ENCODE measurements at regions not wholly inside any gene's neighbourhood (a gene's known extent, or its start where the extent isn't known, plus 50 kb on each side); places are given as distances from the start of the nearest gene placed in this dataset.

- CTCF ChIA-PET = no interaction called here
- H3K9me3 Mint-ChIP-seq = peaks cover 8 to 22% (median 15%) of the 10 kb centered on the region in 3 donors
- no peaks in the 10 kb centered on the region for H3K4me1 Mint-ChIP-seq
- no CpG with 5 or more reads among the region's 2 CpGs for WGBS (ENCODE audit: insufficient coverage)
- DNase-seq (no peak), ATAC-seq (replicated peaks in 1 of 4) (no peak)
- Histone ChIP-seq H3K27me3 (replicated peaks in 1 of 2; ENCODE audit: control insufficient read depth in 2 of 2, extremely low read depth in 1 of 2, insufficient read depth in 2 of 2, low read length in 1 of 2) (no peaks in the 10 kb centered on the region), H3K4me1 (ENCODE audit: control insufficient read depth in 1 of 2, extremely low read depth in 1 of 2, insufficient read depth in 2 of 2, low read length in 2 of 2) (no peaks in the 10 kb centered on the region), H3K4me3 (ENCODE audit: control insufficient read depth in 1 of 2, extremely low read depth in 1 of 2, low read length in 1 of 2) (no peak overlapping the region), H3K36me3 (ENCODE audit: control insufficient read depth in 2 of 2, extremely low read depth in 1 of 2, insufficient read depth in 1 of 2, low read length in 1 of 2) (no peaks in the 10 kb centered on the region), H3K27ac (ENCODE audit: low read length) (no peak overlapping the region), H3K9me3 (no peaks in the 10 kb centered on the region)
- H3K4me3 Mint-ChIP-seq = no peak overlapping the region
- H3K36me3 Mint-ChIP-seq = no peaks in the 10 kb centered on the region
- H3K27me3 Mint-ChIP-seq = no peaks in the 10 kb centered on the region
- POLR2A ChIA-PET = no interaction called here
- H3K27ac Mint-ChIP-seq = no peak overlapping the region
Observed at GRCh38 chr4:92235731-92236130, 68.0 kb upstream of the GRID2 start.

GRCh38 chr4:92236877-92237276 is 66.9 kb upstream of the GRID2 start:
- ChIA-PET CTCF (no interaction called here), POLR2A (no interaction called here)
- H3K27me3 ChIP-seq (replicated peaks in 1 of 2; ENCODE audit: control insufficient read depth in 2 of 2, extremely low read depth in 1 of 2, insufficient read depth in 2 of 2, low read length in 1 of 2) = no peaks in the 10 kb centered on the region
- Mint-ChIP-seq H3K36me3 (no peaks in the 10 kb centered on the region), H3K4me3 (no peak overlapping the region), H3K27ac (no peak overlapping the region), H3K9me3 (peaks cover 10 to 24% (median 18%) of the 10 kb centered on the region in 3 donors), H3K27me3 (no peaks in the 10 kb centered on the region), H3K4me1 (no peaks in the 10 kb centered on the region)
- WGBS (ENCODE audit: insufficient coverage) = no CpG with 5 or more reads among the region's 1 CpG
- no peak overlapping the region for H3K27ac ChIP-seq (ENCODE audit: low read length)
- no peak overlapping the region for H3K4me3 ChIP-seq (ENCODE audit: control insufficient read depth in 1 of 2, extremely low read depth in 1 of 2, low read length in 1 of 2)
- H3K4me1 ChIP-seq (ENCODE audit: control insufficient read depth in 1 of 2, extremely low read depth in 1 of 2, insufficient read depth in 2 of 2, low read length in 2 of 2) = no peaks in the 10 kb centered on the region
- ATAC-seq (replicated peaks in 1 of 4) = no peak
- H3K36me3 ChIP-seq (ENCODE audit: control insufficient read depth in 2 of 2, extremely low read depth in 1 of 2, insufficient read depth in 1 of 2, low read length in 1 of 2) = no peaks in the 10 kb centered on the region
- DNase-seq = no peak
- no peaks in the 10 kb centered on the region for H3K9me3 ChIP-seq

- H3K27ac ChIP-seq (ENCODE audit: low read length) = no peak overlapping the region
- ChIA-PET POLR2A (no interaction called here), CTCF (interaction anchor here in 1 of 2 donors (0.7 kb wide), 1 partner anchor 128 kb away, joined by 4 read pairs; no protein-coding TSS in a partner anchor)
- Mint-ChIP-seq H3K4me3 (no peak overlapping the region), H3K4me1 (no peaks in the 10 kb centered on the region), H3K27me3 (no peaks in the 10 kb centered on the region), H3K27ac (no peak overlapping the region), H3K36me3 (no peaks in the 10 kb centered on the region), H3K9me3 (peaks cover 10 to 28% (median 18%) of the 10 kb centered on the region in 3 donors)
- no peaks in the 10 kb centered on the region for H3K27me3 ChIP-seq (replicated peaks in 1 of 2; ENCODE audit: control insufficient read depth in 2 of 2, extremely low read depth in 1 of 2, insufficient read depth in 2 of 2, low read length in 1 of 2)
- no peak overlapping the region for H3K4me3 ChIP-seq (ENCODE audit: control insufficient read depth in 1 of 2, extremely low read depth in 1 of 2, low read length in 1 of 2)
- H3K36me3 ChIP-seq (ENCODE audit: control insufficient read depth in 2 of 2, extremely low read depth in 1 of 2, insufficient read depth in 1 of 2, low read length in 1 of 2) = no peaks in the 10 kb centered on the region
- H3K4me1 ChIP-seq (ENCODE audit: control insufficient read depth in 1 of 2, extremely low read depth in 1 of 2, insufficient read depth in 2 of 2, low read length in 2 of 2) = no peaks in the 10 kb centered on the region
- ATAC-seq (replicated peaks in 1 of 4) (no peak), DNase-seq (no peak)
- H3K9me3 ChIP-seq = no peaks in the 10 kb centered on the region
Observed at GRCh38 chr4:92237559-92237958, 66.2 kb upstream of the GRID2 start.

- H3K27ac ChIP-seq (ENCODE audit: low read length) = no peak overlapping the region
- Mint-ChIP-seq H3K9me3 (peaks cover 12 to 27% (median 23%) of the 10 kb centered on the region in 3 donors), H3K27ac (no peak overlapping the region), H3K4me1 (no peaks in the 10 kb centered on the region), H3K36me3 (no peaks in the 10 kb centered on the region), H3K27me3 (no peaks in the 10 kb centered on the region), H3K4me3 (no peak overlapping the region)
- ATAC-seq (replicated peaks in 1 of 4) (no peak), DNase-seq (no peak)
- WGBS (ENCODE audit: insufficient coverage) = no CpG with 5 or more reads among the region's 2 CpGs
- H3K9me3 ChIP-seq = no peaks in the 10 kb centered on the region
- no peaks in the 10 kb centered on the region for H3K27me3 ChIP-seq (replicated peaks in 1 of 2; ENCODE audit: control insufficient read depth in 2 of 2, extremely low read depth in 1 of 2, insufficient read depth in 2 of 2, low read length in 1 of 2)
- no peak overlapping the region for H3K4me3 ChIP-seq (ENCODE audit: control insufficient read depth in 1 of 2, extremely low read depth in 1 of 2, low read length in 1 of 2)
- H3K4me1 ChIP-seq (ENCODE audit: control insufficient read depth in 1 of 2, extremely low read depth in 1 of 2, insufficient read depth in 2 of 2, low read length in 2 of 2) = no peaks in the 10 kb centered on the region
- H3K36me3 ChIP-seq (ENCODE audit: control insufficient read depth in 2 of 2, extremely low read depth in 1 of 2, insufficient read depth in 1 of 2, low read length in 1 of 2) = no peaks in the 10 kb centered on the region
- ChIA-PET CTCF (no interaction called here), POLR2A (no interaction called here)
Observed at GRCh38 chr4:92241094-92241493, 62.7 kb upstream of the GRID2 start.

GRCh38 chr4:92246384-92246783 is 57.4 kb upstream of the GRID2 start:
- H3K4me3 Mint-ChIP-seq = no peak overlapping the region
- Histone ChIP-seq H3K36me3 (ENCODE audit: control insufficient read depth in 2 of 2, extremely low read depth in 1 of 2, insufficient read depth in 1 of 2, low read length in 1 of 2) (no peaks in the 10 kb centered on the region), H3K27me3 (replicated peaks in 1 of 2; ENCODE audit: control insufficient read depth in 2 of 2, extremely low read depth in 1 of 2, insufficient read depth in 2 of 2, low read length in 1 of 2) (no peaks in the 10 kb centered on the region), H3K9me3 (no peaks in the 10 kb centered on the region), H3K4me3 (ENCODE audit: control insufficient read depth in 1 of 2, extremely low read depth in 1 of 2, low read length in 1 of 2) (no peak overlapping the region), H3K4me1 (ENCODE audit: control insufficient read depth in 1 of 2, extremely low read depth in 1 of 2, insufficient read depth in 2 of 2, low read length in 2 of 2) (no peaks in the 10 kb centered on the region), H3K27ac (ENCODE audit: low read length) (no peak overlapping the region)
- peaks cover 20 to 25% (median 24%) of the 10 kb centered on the region in 3 donors for H3K9me3 Mint-ChIP-seq
- POLR2A ChIA-PET = no interaction called here
- CTCF ChIA-PET = no interaction called here
- ATAC-seq (replicated peaks in 1 of 4) = no peak
- no peak for DNase-seq
- H3K27ac Mint-ChIP-seq = no peak overlapping the region
- no peaks in the 10 kb centered on the region for H3K4me1 Mint-ChIP-seq
- no peaks in the 10 kb centered on the region for H3K27me3 Mint-ChIP-seq
- no peaks in the 10 kb centered on the region for H3K36me3 Mint-ChIP-seq

- POLR2A ChIA-PET = no interaction called here
Observed at GRCh38 chr4:92249541-92249940, 54.2 kb upstream of the GRID2 start.

GRCh38 chr4:92251711-92252110 is 52.1 kb upstream of the GRID2 start:
- CTCF ChIA-PET = no interaction called here
- Histone ChIP-seq H3K4me3 (ENCODE audit: control insufficient read depth in 1 of 2, extremely low read depth in 1 of 2, low read length in 1 of 2) (no peak overlapping the region), H3K36me3 (ENCODE audit: control insufficient read depth in 2 of 2, extremely low read depth in 1 of 2, insufficient read depth in 1 of 2, low read length in 1 of 2) (no peaks in the 10 kb centered on the region), H3K27ac (ENCODE audit: low read length) (no peak overlapping the region), H3K27me3 (replicated peaks in 1 of 2; ENCODE audit: control insufficient read depth in 2 of 2, extremely low read depth in 1 of 2, insufficient read depth in 2 of 2, low read length in 1 of 2) (no peaks in the 10 kb centered on the region), H3K9me3 (no peaks in the 10 kb centered on the region), H3K4me1 (ENCODE audit: control insufficient read depth in 1 of 2, extremely low read depth in 1 of 2, insufficient read depth in 2 of 2, low read length in 2 of 2) (no peaks in the 10 kb centered on the region)
- H3K9me3 Mint-ChIP-seq = peaks cover 27 to 33% (median 28%) of the 10 kb centered on the region in 3 donors
- ATAC-seq (replicated peaks in 1 of 4) = no peak
- H3K27ac Mint-ChIP-seq = no peak overlapping the region
- no peak for DNase-seq
- no peaks in the 10 kb centered on the region for H3K36me3 Mint-ChIP-seq
- H3K4me1 Mint-ChIP-seq = no peaks in the 10 kb centered on the region
- POLR2A ChIA-PET = no interaction called here
- no peak overlapping the region for H3K4me3 Mint-ChIP-seq
- H3K27me3 Mint-ChIP-seq = no peaks in the 10 kb centered on the region
- WGBS (ENCODE audit: insufficient coverage) = no CpG with 5 or more reads among the region's 1 CpG

More at GRCh38 chr4:92249541-92249940, 54.2 kb upstream of the GRID2 start:
- H3K4me1 ChIP-seq (ENCODE audit: control insufficient read depth in 1 of 2, extremely low read depth in 1 of 2, insufficient read depth in 2 of 2, low read length in 2 of 2) = no peaks in the 10 kb centered on the region
- Mint-ChIP-seq H3K9me3 (peaks cover 21 to 27% (median 27%) of the 10 kb centered on the region in 3 donors), H3K27me3 (no peaks in the 10 kb centered on the region), H3K27ac (no peak overlapping the region), H3K36me3 (no peaks in the 10 kb centered on the region), H3K4me1 (no peaks in the 10 kb centered on the region), H3K4me3 (no peak overlapping the region)
- no peak overlapping the region for H3K27ac ChIP-seq (ENCODE audit: low read length)
- no CpG with 5 or more reads among the region's 2 CpGs for WGBS (ENCODE audit: insufficient coverage)
- no peak overlapping the region for H3K4me3 ChIP-seq (ENCODE audit: control insufficient read depth in 1 of 2, extremely low read depth in 1 of 2, low read length in 1 of 2)
- CTCF ChIA-PET = no interaction called here
- no peaks in the 10 kb centered on the region for H3K36me3 ChIP-seq (ENCODE audit: control insufficient read depth in 2 of 2, extremely low read depth in 1 of 2, insufficient read depth in 1 of 2, low read length in 1 of 2)
- H3K9me3 ChIP-seq = no peaks in the 10 kb centered on the region
- no peak for DNase-seq
- no peak for ATAC-seq (replicated peaks in 1 of 4)
- no peaks in the 10 kb centered on the region for H3K27me3 ChIP-seq (replicated peaks in 1 of 2; ENCODE audit: control insufficient read depth in 2 of 2, extremely low read depth in 1 of 2, insufficient read depth in 2 of 2, low read length in 1 of 2)

Measured in T-cell (primary cell).